NK-92 treated with Interleukin-12 subunit alpha and Interleukin-12 subunit beta, amount 100 ng/mL, for 24 hours (cell line): ENCODE measurements at regions not wholly inside any gene's neighbourhood (a gene's known extent, or its start where the extent isn't known, plus 50 kb on each side); places are given as distances from the start of the nearest gene placed in this dataset.

Experiments used
- DNase-seq: peaks from one replicate; lab custom pipeline; 2025; lab: John Stamatoyannopoulos, UW

- no peak for DNase-seq
These were observed 152.0 kb downstream of the KCNA5 start for GRCh38 chr12:5195691-5196090.

- DNase-seq: no peak
These were observed 153.5 kb downstream of the KCNA5 start for GRCh38 chr12:5197131-5197530.

GRCh38 chr12:5197656-5198055, 154.0 kb downstream of the KCNA5 start:
- no peak for DNase-seq

- DNase-seq: peak; percentile 29
These were observed 156.8 kb downstream of the KCNA5 start for GRCh38 chr12:5200278-5201087.

- DNase-seq: no peak
These were observed 158.0 kb downstream of the KCNA5 start for GRCh38 chr12:5201554-5202218.

GRCh38 chr12:5203274-5203673, 159.6 kb downstream of the KCNA5 start:
- DNase-seq: no peak

GRCh38 chr12:5203720-5204119, 160.0 kb downstream of the KCNA5 start:
- DNase-seq: no peak

- no peak for DNase-seq
These were observed 160.6 kb downstream of the KCNA5 start for GRCh38 chr12:5204271-5204670.

- DNase-seq: no peak
These were observed 161.2 kb downstream of the KCNA5 start for GRCh38 chr12:5204831-5205230.

- no peak for DNase-seq
These were observed 162.9 kb downstream of the KCNA5 start for GRCh38 chr12:5206401-5207175.

- no peak for DNase-seq
These were observed 166.7 kb downstream of the KCNA5 start for GRCh38 chr12:5210179-5210922.

GRCh38 chr12:5210923-5211290, 167.2 kb downstream of the KCNA5 start:
- DNase-seq: no peak

GRCh38 chr12:5213336-5213735, 169.7 kb downstream of the KCNA5 start:
- no peak for DNase-seq

GRCh38 chr12:5213990-5214389, 170.3 kb downstream of the KCNA5 start:
- DNase-seq: no peak

GRCh38 chr12:5217936-5218335, 174.3 kb downstream of the KCNA5 start:
- DNase-seq: no peak

- no peak for DNase-seq
These were observed 176.4 kb downstream of the KCNA5 start for GRCh38 chr12:5220099-5220498.

- no peak for DNase-seq
These were observed 177.2 kb downstream of the KCNA5 start for GRCh38 chr12:5220835-5221234.

GRCh38 chr12:5222011-5222461, 178.4 kb downstream of the KCNA5 start:
- no peak for DNase-seq

GRCh38 chr12:5222729-5223128, 179.1 kb downstream of the KCNA5 start:
- DNase-seq: no peak

- DNase-seq: no peak
These were observed 180.2 kb downstream of the KCNA5 start for GRCh38 chr12:5223881-5224280.

- DNase-seq: no peak
These were observed 182.9 kb downstream of the KCNA5 start for GRCh38 chr12:5226581-5226980.
